ENCODE measurements at regions not wholly inside any gene's neighbourhood (a gene's known extent, or its start where the extent isn't known, plus 50 kb on each side); places are given as distances from the start of the nearest gene placed in this dataset.

DNA sequence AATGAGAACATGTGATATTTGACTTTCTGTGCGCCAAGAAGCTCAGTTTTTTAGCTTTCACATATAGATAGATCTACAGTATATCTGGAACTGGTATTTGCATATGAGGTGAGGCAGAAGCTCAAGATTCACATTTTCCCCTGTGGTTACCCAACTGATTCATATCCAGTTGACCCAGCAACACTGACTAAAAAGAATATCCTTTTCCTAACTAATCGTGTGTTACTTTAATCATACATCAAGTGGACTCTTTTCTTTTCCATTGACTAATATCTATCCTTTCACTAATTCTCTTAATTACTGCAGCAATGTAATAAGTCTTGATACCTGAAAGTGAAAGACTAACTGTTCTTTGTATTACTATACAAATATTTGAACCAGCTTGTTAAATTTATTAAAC is 236.1 kb downstream of the AEBP2 start:
- TF ChIP-seq, protein P1, sequence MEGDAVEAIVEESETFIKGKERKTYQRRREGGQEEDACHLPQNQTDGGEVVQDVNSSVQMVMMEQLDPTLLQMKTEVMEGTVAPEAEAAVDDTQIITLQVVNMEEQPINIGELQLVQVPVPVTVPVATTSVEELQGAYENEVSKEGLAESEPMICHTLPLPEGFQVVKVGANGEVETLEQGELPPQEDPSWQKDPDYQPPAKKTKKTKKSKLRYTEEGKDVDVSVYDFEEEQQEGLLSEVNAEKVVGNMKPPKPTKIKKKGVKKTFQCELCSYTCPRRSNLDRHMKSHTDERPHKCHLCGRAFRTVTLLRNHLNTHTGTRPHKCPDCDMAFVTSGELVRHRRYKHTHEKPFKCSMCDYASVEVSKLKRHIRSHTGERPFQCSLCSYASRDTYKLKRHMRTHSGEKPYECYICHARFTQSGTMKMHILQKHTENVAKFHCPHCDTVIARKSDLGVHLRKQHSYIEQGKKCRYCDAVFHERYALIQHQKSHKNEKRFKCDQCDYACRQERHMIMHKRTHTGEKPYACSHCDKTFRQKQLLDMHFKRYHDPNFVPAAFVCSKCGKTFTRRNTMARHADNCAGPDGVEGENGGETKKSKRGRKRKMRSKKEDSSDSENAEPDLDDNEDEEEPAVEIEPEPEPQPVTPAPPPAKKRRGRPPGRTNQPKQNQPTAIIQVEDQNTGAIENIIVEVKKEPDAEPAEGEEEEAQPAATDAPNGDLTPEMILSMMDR (IDR thresholded peaks at IDR 0.05; ENCODE audit: low read depth, low read length), result no peak
- TF ChIP-seq EZH2phosphoT487 (IDR thresholded peaks at IDR 0.05; ENCODE audit: low read depth), result no peak

Measured in OCI-LY3 (cell line).